Mucosa of rectum (tissue), 2 donors: ENCODE measurements at regions not wholly inside any gene's neighbourhood (a gene's known extent, or its start where the extent isn't known, plus 50 kb on each side); places are given as distances from the start of the nearest gene placed in this dataset.

Source experiments
- H3K27ac ChIP-seq, 2 donors: one replicate each; pipeline ENCODE4 v1.7.0; 2013; ENCODE audit warnings: inconsistent platforms in 2 of 2, low read depth in 2 of 2, low read length in 2 of 2
- H3K27me3 ChIP-seq, 2 donors: one replicate each; pipeline ENCODE4 v1.7.0; 2013; ENCODE audit warnings: low read length in 2 of 2; ENCODE audit not compliant: control insufficient read depth in 2 of 2, insufficient read depth in 2 of 2
- H3K36me3 ChIP-seq, 2 donors: one replicate each; pipeline ENCODE4 v1.7.0; 2013; ENCODE audit warnings: low read length in 2 of 2; ENCODE audit not compliant: control insufficient read depth in 2 of 2, insufficient read depth in 2 of 2
- H3K4me1 ChIP-seq, 2 donors: one replicate each; pipeline ENCODE4 v1.7.0; 2013; ENCODE audit warnings: low read length in 2 of 2, mild to moderate bottlenecking in 1 of 2; ENCODE audit not compliant: control insufficient read depth in 2 of 2, insufficient read depth in 2 of 2
- H3K4me3 ChIP-seq, 2 donors: one replicate each; pipeline ENCODE4 v1.7.0; 2013; ENCODE audit warnings: low read length in 2 of 2
- H3K9ac ChIP-seq, 2 donors: one replicate each; pipeline ENCODE4 v1.7.0; 2013; ENCODE audit warnings: low read length in 2 of 2, low read depth in 1 of 2, mild to moderate bottlenecking in 1 of 2
- H3K9me3 ChIP-seq, 2 donors: one replicate each; pipeline ENCODE4 v1.7.0; 2013; ENCODE audit warnings: low read length in 2 of 2; ENCODE audit not compliant: control insufficient read depth in 2 of 2
- donor health status: healthy.
- donor health status: Normal muscosa, but diverticular disease.

DNA sequence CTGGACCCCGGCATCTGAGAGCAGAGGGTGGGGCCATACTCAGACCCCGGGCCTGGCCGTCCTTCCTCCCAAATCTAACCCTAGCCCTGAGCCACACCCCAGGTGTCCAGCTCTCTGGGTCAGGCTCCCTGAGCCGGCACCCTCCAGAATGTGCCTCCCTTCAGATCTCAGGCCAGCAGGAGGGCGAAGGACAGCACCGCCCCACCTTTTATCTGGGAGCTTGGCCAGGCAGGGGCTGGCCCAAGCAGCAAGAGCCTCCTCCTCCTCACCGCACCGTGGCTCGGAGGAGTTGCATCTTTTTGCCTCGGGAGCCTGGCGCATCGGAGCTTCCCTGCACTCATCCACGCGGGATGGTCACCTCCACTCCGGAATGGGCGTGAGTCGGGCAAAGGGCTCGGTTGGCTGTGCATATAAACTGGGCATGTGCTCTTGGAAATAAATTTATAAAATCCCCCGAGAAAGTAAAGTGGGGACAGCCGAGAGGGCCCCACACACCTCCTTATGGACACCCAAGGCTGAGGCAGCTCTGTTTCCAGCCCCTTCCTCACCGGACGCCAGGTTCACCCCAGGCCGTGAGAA, 69.1 kb upstream of the CTDP1 start:
- Histone ChIP-seq H3K27ac (no peak overlapping the region), H3K4me1 (no peaks in the 10 kb centered on the region), H3K9ac (no peak overlapping the region), H3K27me3 (no peaks in the 10 kb centered on the region), H3K4me3 (no peak overlapping the region), H3K9me3 (no peaks in the 10 kb centered on the region), H3K36me3 (no peaks in the 10 kb centered on the region)

DNA sequence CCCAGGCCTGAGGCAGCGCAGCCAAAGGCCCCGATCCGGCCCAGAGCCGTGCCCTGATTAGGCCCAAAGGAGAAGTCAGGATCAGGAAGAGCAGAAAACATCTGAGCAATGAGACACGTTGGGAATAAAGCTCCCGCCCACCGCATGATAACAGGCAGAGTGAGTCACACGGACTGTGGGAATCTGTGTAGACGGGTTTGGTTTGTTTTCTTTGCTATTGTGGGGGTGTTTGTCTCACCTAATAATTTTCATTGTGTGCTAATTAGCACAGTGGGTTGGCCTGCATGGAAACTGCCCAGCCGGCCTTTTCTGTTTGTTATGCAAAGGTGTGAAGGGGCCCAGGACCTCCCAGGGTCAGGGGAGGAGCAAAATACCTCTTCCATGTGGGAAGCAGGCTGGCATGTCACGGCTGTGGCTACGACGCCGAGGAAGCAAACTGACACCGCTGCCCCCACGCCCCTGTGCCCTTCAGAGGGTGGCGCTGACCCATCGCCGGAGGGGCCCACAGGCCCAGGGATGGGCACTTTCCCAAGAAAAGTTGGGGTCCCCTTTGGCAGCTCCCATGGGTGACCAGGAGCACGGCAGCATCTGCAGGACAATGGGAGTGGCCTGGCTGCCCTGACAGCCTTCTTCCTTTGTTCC, 68.4 kb upstream of the CTDP1 start:
- H3K36me3 ChIP-seq: no peaks in the 10 kb centered on the region
- no peaks in the 10 kb centered on the region for H3K27me3 ChIP-seq
- H3K27ac ChIP-seq: no peak overlapping the region
- H3K4me3 ChIP-seq: no peak overlapping the region
- H3K9ac ChIP-seq: no peak overlapping the region
- H3K4me1 ChIP-seq: no peaks in the 10 kb centered on the region
- H3K9me3 ChIP-seq: no peaks in the 10 kb centered on the region

- H3K4me3 ChIP-seq: no peak overlapping the region
- H3K27me3 ChIP-seq: no peaks in the 10 kb centered on the region
- no peaks in the 10 kb centered on the region for H3K9me3 ChIP-seq
- H3K36me3 ChIP-seq: no peaks in the 10 kb centered on the region
- no peak overlapping the region for H3K27ac ChIP-seq
- H3K9ac ChIP-seq: no peak overlapping the region
- no peaks in the 10 kb centered on the region for H3K4me1 ChIP-seq
These were observed 67.1 kb upstream of the CTDP1 start for GRCh38 chr18:79612291-79613108.

DNA sequence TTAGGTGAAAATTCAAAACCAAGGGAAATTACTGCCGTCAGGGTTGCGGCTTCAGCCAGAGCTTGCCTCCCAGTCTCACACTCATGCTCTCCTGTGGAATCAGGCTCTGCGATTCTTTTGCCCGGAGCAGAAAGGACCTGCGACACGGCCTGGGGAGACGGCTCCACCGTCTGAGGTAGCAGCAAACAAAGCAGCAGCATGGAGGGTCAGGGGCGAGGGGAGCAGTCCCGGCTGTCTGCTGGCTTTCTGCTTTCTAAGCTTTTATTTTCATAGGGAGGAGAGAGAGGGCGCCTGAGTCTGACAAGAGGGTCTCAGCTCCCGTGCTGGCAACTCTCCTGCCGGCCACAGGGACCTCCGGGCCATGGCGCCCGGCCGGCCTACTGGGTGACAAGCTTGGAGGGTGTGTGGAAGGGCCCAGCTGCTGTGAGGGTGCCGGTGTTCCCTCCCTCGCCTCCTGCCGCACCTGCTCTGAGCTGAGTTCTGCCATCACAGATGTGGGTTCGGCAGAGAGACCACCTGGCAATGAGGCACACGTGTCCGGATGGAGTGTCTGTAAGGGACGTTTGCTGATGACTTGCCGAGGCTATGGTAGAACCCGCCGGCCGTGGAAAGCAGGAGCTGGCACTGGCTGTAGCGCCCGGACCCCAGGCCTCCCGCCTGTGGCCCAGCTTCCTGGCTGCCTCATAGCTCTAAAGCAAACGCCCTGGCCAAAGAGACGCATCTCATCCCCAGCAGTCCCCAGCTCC, 66.2 kb upstream of the CTDP1 start:
- Histone ChIP-seq H3K9me3 (no peaks in the 10 kb centered on the region), H3K27me3 (no peaks in the 10 kb centered on the region), H3K9ac (no peak overlapping the region), H3K4me3 (no peak overlapping the region), H3K36me3 (no peaks in the 10 kb centered on the region), H3K4me1 (no peaks in the 10 kb centered on the region), H3K27ac (no peak overlapping the region)

DNA sequence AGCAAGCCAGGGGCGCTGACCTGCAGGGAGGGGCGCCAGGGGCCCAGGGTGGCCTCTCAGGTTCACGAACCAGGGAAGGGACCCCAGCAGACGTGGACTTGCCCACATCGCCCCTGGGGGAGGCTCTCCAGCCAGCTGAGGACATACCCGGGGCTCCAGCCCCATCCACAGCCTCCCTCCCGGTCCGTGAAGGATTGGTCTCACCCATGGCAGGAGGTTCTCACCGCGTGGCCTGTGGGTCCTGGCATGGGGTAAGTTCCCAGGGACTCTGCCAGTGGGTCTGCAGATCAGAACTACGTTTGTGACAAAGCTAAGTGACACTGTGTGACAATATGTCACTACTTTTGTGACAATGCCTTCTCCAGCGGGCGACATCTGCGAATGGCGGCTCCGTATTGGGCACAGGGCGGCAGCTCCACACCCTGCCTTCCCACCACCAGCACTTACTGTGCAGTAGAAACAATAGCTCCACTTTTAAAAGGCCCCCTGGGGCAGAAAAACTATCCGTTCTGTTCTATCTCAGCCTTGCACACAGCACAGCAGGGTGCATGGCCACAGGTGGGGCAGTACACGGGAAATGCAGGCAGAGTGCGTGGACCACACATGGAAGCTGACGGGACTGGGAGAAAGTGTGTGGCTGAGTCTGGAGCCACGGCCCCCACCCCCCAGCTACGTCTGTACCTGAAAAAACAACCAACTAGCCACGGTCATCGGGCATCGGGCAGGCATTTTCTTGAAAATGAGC, 65.2 kb upstream of the CTDP1 start:
- Histone ChIP-seq H3K4me3 (no peak overlapping the region), H3K27me3 (no peaks in the 10 kb centered on the region), H3K27ac (no peak overlapping the region), H3K36me3 (no peaks in the 10 kb centered on the region), H3K9me3 (no peaks in the 10 kb centered on the region), H3K9ac (no peak overlapping the region), H3K4me1 (no peaks in the 10 kb centered on the region)

DNA sequence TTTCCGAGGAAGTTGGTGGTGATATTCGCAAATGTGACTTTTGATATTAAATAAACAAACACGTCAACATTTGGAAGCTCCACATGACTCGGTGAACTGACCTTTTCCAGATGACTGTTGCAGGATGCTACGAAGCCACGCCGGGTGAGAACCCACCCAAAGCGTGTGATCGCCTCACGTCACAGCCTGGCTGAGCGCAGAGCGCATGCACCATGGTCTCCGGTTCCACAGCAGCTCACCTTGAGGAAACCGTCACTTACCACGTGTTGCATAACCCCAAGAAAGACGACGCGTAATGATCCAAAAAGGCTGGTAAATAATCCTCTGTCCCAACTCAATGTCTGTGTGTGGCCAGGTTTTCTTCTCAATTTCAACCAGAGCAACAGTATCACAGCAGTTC, 64.5 kb upstream of the CTDP1 start:
- Histone ChIP-seq H3K4me3 (no peak overlapping the region), H3K4me1 (no peaks in the 10 kb centered on the region), H3K9me3 (no peaks in the 10 kb centered on the region), H3K27me3 (no peaks in the 10 kb centered on the region), H3K9ac (no peak overlapping the region), H3K27ac (no peak overlapping the region), H3K36me3 (no peaks in the 10 kb centered on the region)

- no peaks in the 10 kb centered on the region for H3K4me1 ChIP-seq
- H3K9me3 ChIP-seq: no peaks in the 10 kb centered on the region
- H3K27me3 ChIP-seq: no peaks in the 10 kb centered on the region
- H3K9ac ChIP-seq: no peak overlapping the region
- no peaks in the 10 kb centered on the region for H3K36me3 ChIP-seq
- no peak overlapping the region for H3K4me3 ChIP-seq
- H3K27ac ChIP-seq: no peak overlapping the region
These were observed 64.0 kb upstream of the CTDP1 start for GRCh38 chr18:79615586-79615985.

DNA sequence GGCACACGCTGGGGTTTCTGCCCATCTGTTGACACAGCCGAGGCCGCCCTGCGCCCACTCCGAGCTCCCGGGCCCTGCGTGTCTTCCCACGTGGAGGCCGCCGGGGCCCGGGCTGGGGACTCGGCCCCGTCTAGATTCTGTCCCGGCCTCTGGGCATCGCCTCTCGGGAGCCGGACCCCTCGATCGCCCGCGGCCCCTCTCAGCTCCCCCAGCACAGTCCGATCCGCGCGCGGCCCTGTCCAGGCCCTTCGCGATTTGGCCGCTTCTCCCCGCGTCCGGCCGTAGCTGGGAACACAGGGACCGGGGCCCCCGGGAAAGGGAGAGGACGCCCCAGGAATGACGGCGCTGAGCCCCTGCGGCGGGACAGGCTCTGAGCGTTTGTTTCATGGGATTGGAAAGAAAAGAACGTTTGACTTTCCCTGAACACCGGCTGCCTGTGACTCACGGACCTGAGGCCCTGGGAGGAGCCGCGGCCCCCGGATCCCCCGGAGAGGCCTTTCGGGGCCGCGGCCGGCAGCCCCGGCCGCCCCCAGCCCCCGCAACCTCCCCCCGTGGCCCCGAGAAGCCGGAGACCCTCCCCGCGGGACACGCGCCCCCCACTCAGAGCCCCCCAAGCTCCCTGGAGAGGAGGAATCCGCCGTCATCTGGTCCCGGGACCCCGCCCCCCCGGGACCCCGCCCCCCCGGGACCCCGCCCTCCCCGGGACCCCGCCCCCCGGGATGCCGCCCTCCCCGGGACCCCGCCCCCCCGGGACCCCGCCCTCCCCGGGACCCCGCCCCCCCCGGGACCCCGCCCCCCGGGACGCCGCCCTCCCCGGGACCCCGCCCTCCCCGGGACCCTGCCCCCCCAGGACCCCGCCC, 62.7 kb upstream of the CTDP1 start:
- no peak overlapping the region for H3K27ac ChIP-seq
- H3K36me3 ChIP-seq: no peaks in the 10 kb centered on the region
- no peaks in the 10 kb centered on the region for H3K27me3 ChIP-seq
- H3K4me3 ChIP-seq: no peak overlapping the region
- H3K9me3 ChIP-seq: no peaks in the 10 kb centered on the region
- no peaks in the 10 kb centered on the region for H3K4me1 ChIP-seq
- no peak overlapping the region for H3K9ac ChIP-seq
